ENCODE measurements at regions not wholly inside any gene's neighbourhood (a gene's known extent, or its start where the extent isn't known, plus 50 kb on each side); places are given as distances from the start of the nearest gene placed in this dataset.

DNA sequence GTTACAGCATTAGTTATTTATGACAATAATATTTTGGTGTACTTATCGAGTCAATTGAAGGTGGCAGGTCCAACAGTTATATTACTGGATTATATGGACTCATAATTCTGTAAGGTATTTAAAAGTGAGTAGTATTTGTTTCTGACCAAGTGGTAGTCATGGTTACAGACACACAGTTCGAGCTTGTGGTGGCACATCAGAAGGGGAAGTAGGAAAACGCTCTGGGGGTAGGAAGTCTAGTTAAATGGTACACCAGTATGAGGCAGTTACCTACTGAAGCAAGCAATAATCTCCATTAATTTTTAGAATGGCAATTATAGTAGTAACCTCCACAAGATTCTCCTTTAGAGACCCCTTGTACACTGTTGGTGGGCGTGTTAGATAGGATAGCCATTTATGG lies 541.2 kb downstream of the ETV1 start:
- no peak for TF ChIP-seq SUZ12 (IDR thresholded peaks at IDR 0.05)
- TF ChIP-seq CTBP1 (IDR thresholded peaks at IDR 0.05; ENCODE audit: borderline replicate concordance): no peak
- no peak for TF ChIP-seq LEF1 (IDR thresholded peaks at IDR 0.05; ENCODE audit: borderline replicate concordance)
- no peak for TF ChIP-seq BHLHE40 (IDR thresholded peaks at IDR 0.05; ENCODE audit: borderline replicate concordance)
- no peak for TF ChIP-seq ZNF384 (IDR thresholded peaks at IDR 0.05)
- no peak for TF ChIP-seq ARNT (IDR thresholded peaks at IDR 0.05)
- CTCF ChIA-PET: no interaction called here
- DNase-seq (ENCODE audit: extremely low spot score): no peak
- POLR2A ChIA-PET: no interaction called here

DNA sequence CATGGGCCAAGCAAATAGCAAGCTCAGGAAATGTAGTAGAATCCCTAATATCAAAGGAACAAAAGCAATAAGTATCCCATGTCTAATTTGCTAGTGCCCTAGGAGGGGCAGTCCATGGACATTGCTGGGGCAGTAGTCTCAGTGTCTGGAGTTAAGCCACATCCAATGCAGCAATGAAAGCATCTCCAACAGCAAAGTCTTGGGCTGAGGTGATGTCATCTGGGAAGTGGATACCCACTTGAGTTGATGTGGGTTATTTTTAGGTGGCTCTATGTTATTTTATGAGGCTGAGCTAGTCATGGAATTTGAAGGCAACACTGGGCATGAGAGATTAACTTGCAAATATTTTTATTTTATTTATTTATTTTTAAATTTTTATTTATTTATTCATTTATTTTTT lies 540.0 kb downstream of the ETV1 start:
- ChIA-PET POLR2A (no interaction called here), CTCF (no interaction called here)
- no peak for TF ChIP-seq ELF4 (IDR thresholded peaks at IDR 0.05)
- no peak for TF ChIP-seq NFRKB (IDR thresholded peaks at IDR 0.05)
- no peak for TF ChIP-seq FOXM1 (IDR thresholded peaks at IDR 0.05; ENCODE audit: borderline replicate concordance)
- no peak for TF ChIP-seq SP1 (IDR thresholded peaks at IDR 0.05)
- no peak for TF ChIP-seq L3MBTL2 (conservative IDR thresholded peaks at IDR 0.05)
- no peak for TF ChIP-seq ZNF384 (IDR thresholded peaks at IDR 0.05)
- TF ChIP-seq PKNOX1 (IDR thresholded peaks at IDR 0.05): no peak
- no peak for TF ChIP-seq HDGF (IDR thresholded peaks at IDR 0.05; ENCODE audit: borderline replicate concordance)
- TF ChIP-seq CTBP1 (IDR thresholded peaks at IDR 0.05; ENCODE audit: borderline replicate concordance): no peak
- no peak for TF ChIP-seq BHLHE40 (IDR thresholded peaks at IDR 0.05; ENCODE audit: borderline replicate concordance)
- no peak for DNase-seq (ENCODE audit: extremely low spot score)

- DNase-seq (ENCODE audit: extremely low spot score): no peak
- CTCF ChIA-PET: no interaction called here
- POLR2A ChIA-PET: no interaction called here
- TF ChIP-seq FOXK2 (IDR thresholded peaks at IDR 0.05) (no peak), ZNF384 (IDR thresholded peaks at IDR 0.05) (no peak), FOXA1 (IDR thresholded peaks at IDR 0.05) (no peak), L3MBTL2 (conservative IDR thresholded peaks at IDR 0.05) (no peak), ELF4 (IDR thresholded peaks at IDR 0.05) (no peak), SP1 (IDR thresholded peaks at IDR 0.05) (no peak), BHLHE40 (IDR thresholded peaks at IDR 0.05; ENCODE audit: borderline replicate concordance) (no peak), HDGF (IDR thresholded peaks at IDR 0.05; ENCODE audit: borderline replicate concordance) (no peak), ARNT (IDR thresholded peaks at IDR 0.05) (no peak), SUZ12 (IDR thresholded peaks at IDR 0.05) (no peak), LEF1 (IDR thresholded peaks at IDR 0.05; ENCODE audit: borderline replicate concordance) (no peak), NFRKB (IDR thresholded peaks at IDR 0.05) (no peak), CTBP1 (IDR thresholded peaks at IDR 0.05; ENCODE audit: borderline replicate concordance) (no peak), PKNOX1 (IDR thresholded peaks at IDR 0.05) (no peak)
Observed at GRCh38 chr7:13454916-13455592, 534.4 kb downstream of the ETV1 start.

GRCh38 chr7:13457790-13458189 lies 531.7 kb downstream of the ETV1 start:
- CTCF ChIA-PET: no interaction called here
- TF ChIP-seq L3MBTL2 (conservative IDR thresholded peaks at IDR 0.05): no peak
- no peak for TF ChIP-seq FOXK2 (IDR thresholded peaks at IDR 0.05)
- TF ChIP-seq ARNT (IDR thresholded peaks at IDR 0.05): no peak
- no peak for TF ChIP-seq NFRKB (IDR thresholded peaks at IDR 0.05)
- TF ChIP-seq FOXM1 (IDR thresholded peaks at IDR 0.05; ENCODE audit: borderline replicate concordance): no peak
- TF ChIP-seq HDGF (IDR thresholded peaks at IDR 0.05; ENCODE audit: borderline replicate concordance): no peak
- no peak for TF ChIP-seq SP1 (IDR thresholded peaks at IDR 0.05)
- TF ChIP-seq ZNF384 (IDR thresholded peaks at IDR 0.05): no peak
- TF ChIP-seq BHLHE40 (IDR thresholded peaks at IDR 0.05; ENCODE audit: borderline replicate concordance): no peak
- no peak for TF ChIP-seq CTBP1 (IDR thresholded peaks at IDR 0.05; ENCODE audit: borderline replicate concordance)
- POLR2A ChIA-PET: no interaction called here
- DNase-seq (ENCODE audit: extremely low spot score): no peak

DNA sequence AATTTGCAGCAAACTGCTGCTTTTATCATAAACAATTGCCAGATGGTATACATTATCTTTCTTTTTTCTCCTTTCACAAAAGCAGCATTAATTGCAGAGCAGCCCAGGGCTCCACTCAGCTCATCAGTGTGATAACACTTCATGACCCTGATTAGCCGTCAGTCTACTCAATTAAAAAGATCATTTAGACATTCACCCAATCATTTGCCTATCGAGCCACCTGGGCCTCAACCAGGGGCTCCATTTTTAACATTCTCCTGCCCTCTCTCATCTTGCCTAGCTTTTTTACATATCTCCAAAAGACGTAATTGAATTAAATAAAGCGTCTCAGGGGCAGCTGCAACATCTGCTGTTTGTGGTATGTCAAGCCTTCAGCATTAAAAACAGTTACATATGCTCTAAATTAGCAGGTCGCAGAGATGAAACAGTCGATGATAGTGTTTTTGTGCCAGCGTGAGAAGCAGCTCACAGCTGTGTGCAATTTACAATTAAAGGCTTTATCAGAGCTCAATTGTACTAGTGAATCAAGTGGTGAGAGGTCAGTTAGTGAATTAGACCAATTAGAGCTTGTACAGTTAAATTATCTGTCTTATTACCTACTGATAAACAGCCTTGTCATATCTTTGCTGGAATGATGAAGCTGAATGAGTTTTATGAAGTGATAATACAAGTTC lies 522.5 kb downstream of the ETV1 start:
- no peak for TF ChIP-seq SUZ12 (IDR thresholded peaks at IDR 0.05)
- TF ChIP-seq PKNOX1 (IDR thresholded peaks at IDR 0.05): no peak
- no peak for TF ChIP-seq CTBP1 (IDR thresholded peaks at IDR 0.05; ENCODE audit: borderline replicate concordance)
- TF ChIP-seq SP1 (IDR thresholded peaks at IDR 0.05): no peak
- no peak for TF ChIP-seq L3MBTL2 (conservative IDR thresholded peaks at IDR 0.05)
- no peak for TF ChIP-seq TARDBP (IDR thresholded peaks at IDR 0.05)
- no peak for TF ChIP-seq LEF1 (IDR thresholded peaks at IDR 0.05; ENCODE audit: borderline replicate concordance)
- no peak for TF ChIP-seq HDGF (IDR thresholded peaks at IDR 0.05; ENCODE audit: borderline replicate concordance)
- TF ChIP-seq ARNT (IDR thresholded peaks at IDR 0.05): no peak
- no peak for TF ChIP-seq FOXM1 (IDR thresholded peaks at IDR 0.05; ENCODE audit: borderline replicate concordance)
- TF ChIP-seq ZNF384 (IDR thresholded peaks at IDR 0.05): no peak
- TF ChIP-seq FOXA1 (IDR thresholded peaks at IDR 0.05): no peak
- ChIA-PET CTCF (no interaction called here), POLR2A (no interaction called here)
- DNase-seq (ENCODE audit: extremely low spot score): no peak

- DNase-seq (ENCODE audit: extremely low spot score): no peak
- TF ChIP-seq NFRKB (IDR thresholded peaks at IDR 0.05): no peak
- no peak for TF ChIP-seq LEF1 (IDR thresholded peaks at IDR 0.05; ENCODE audit: borderline replicate concordance)
- no peak for TF ChIP-seq FOXM1 (IDR thresholded peaks at IDR 0.05; ENCODE audit: borderline replicate concordance)
- no peak for TF ChIP-seq FOXA1 (IDR thresholded peaks at IDR 0.05)
- TF ChIP-seq L3MBTL2 (conservative IDR thresholded peaks at IDR 0.05): no peak
- TF ChIP-seq SUZ12 (IDR thresholded peaks at IDR 0.05): no peak
- no peak for TF ChIP-seq ARNT (IDR thresholded peaks at IDR 0.05)
- ChIA-PET CTCF (no interaction called here), POLR2A (no interaction called here)
Observed at GRCh38 chr7:13476881-13477444, 512.5 kb downstream of the ETV1 start.

Measured in HEK293T (cell line).